ENCODE measurements at regions not wholly inside any gene's neighbourhood (a gene's known extent, or its start where the extent isn't known, plus 50 kb on each side); places are given as distances from the start of the nearest gene placed in this dataset.

- Histone ChIP-seq H3K9me2 (ENCODE audit: insufficient read depth) (no peaks in the 10 kb centered on the region), H3K9ac (ENCODE audit: low read length) (no peak overlapping the region), H3K4me2 (ENCODE audit: low read length) (no peak overlapping the region), H3K4me3 (replicated peaks in 1 of 2; ENCODE audit: low read depth in 1 of 2, low read length in 2 of 2) (no peak overlapping the region), H3K4me1 (ENCODE audit: control insufficient read depth in 1 of 2, insufficient read depth in 2 of 2, low read length in 2 of 2) (no peaks in the 10 kb centered on the region), H3K79me2 (ENCODE audit: insufficient read depth, low read length) (no peaks in the 10 kb centered on the region), H3K27ac (ENCODE audit: low read depth, low read length) (no peak overlapping the region), H2AFZ (ENCODE audit: low read depth, low read length, poor library complexity, severe bottlenecking) (no peak overlapping the region), H3K9me3 (ENCODE audit: control insufficient read depth in 1 of 2, insufficient read depth in 1 of 2, low read depth in 1 of 2, low read length in 2 of 2) (no peaks in the 10 kb centered on the region), H4K20me1 (ENCODE audit: insufficient read depth) (no peaks in the 10 kb centered on the region), H3K27me3 (ENCODE audit: insufficient read depth, low read length) (peaks cover 41% of the 10 kb centered on the region), H3K36me3 (ENCODE audit: control insufficient read depth in 1 of 2, insufficient read depth in 2 of 2, low read length in 2 of 2) (no peaks in the 10 kb centered on the region)
- BruUV-seq (replicated peaks): no TSS peak
- RAD21 ChIA-PET (ENCODE audit: low non-redundant PET in 1 of 2, low total read pairs in 2 of 2, uncharacterized antibody in 2 of 2, unreplicated experiment in 2 of 2): no interaction called here
- ATAC-seq: no peak
- intact Hi-C loops (cut with micrococcal nuclease): no loop called here
- POLR2A ChIA-PET: no interaction called here
- DNase-seq (ENCODE audit: low read depth, low spot score): no peak
- CTCF ChIA-PET: no interaction called here
- TF ChIP-seq EZH2 (IDR thresholded peaks at IDR 0.05) (no peak), CBX3 (IDR thresholded peaks at IDR 0.05; ENCODE audit: low read depth) (no peak), EZH2phosphoT487 (IDR thresholded peaks at IDR 0.05; ENCODE audit: borderline replicate concordance) (no peak), RAD21 (IDR thresholded peaks at IDR 0.05; ENCODE audit: low read depth) (no peak), CEBPB (IDR thresholded peaks at IDR 0.05; ENCODE audit: low read depth) (no peak)
These were observed 384.4 kb upstream of the POU3F1 start for GRCh38 chr1:38430949-38431348.

GRCh38 chr1:38424677-38425076 is 378.1 kb upstream of the POU3F1 start:
- Histone ChIP-seq H3K79me2 (ENCODE audit: insufficient read depth, low read length) (no peaks in the 10 kb centered on the region), H3K4me3 (replicated peaks in 1 of 2; ENCODE audit: low read depth in 1 of 2, low read length in 2 of 2) (no peak overlapping the region), H3K4me2 (ENCODE audit: low read length) (no peak overlapping the region), H3K27me3 (ENCODE audit: insufficient read depth, low read length) (peaks cover 22% of the 10 kb centered on the region; the same call in 1 of the 2 replicates), H4K20me1 (ENCODE audit: insufficient read depth) (no peaks in the 10 kb centered on the region), H3K36me3 (ENCODE audit: control insufficient read depth in 1 of 2, insufficient read depth in 2 of 2, low read length in 2 of 2) (no peaks in the 10 kb centered on the region), H2AFZ (ENCODE audit: low read depth, low read length, poor library complexity, severe bottlenecking) (no peak overlapping the region), H3K4me1 (ENCODE audit: control insufficient read depth in 1 of 2, insufficient read depth in 2 of 2, low read length in 2 of 2) (no peaks in the 10 kb centered on the region), H3K9me3 (ENCODE audit: control insufficient read depth in 1 of 2, insufficient read depth in 1 of 2, low read depth in 1 of 2, low read length in 2 of 2) (no peaks in the 10 kb centered on the region), H3K27ac (ENCODE audit: low read depth, low read length) (no peak overlapping the region), H3K9me2 (ENCODE audit: insufficient read depth) (no peaks in the 10 kb centered on the region), H3K9ac (ENCODE audit: low read length) (no peak overlapping the region)
- CTCF ChIA-PET: no interaction called here
- DNase-seq (ENCODE audit: low read depth, low spot score) (no peak), ATAC-seq (no peak)
- intact Hi-C loops (cut with micrococcal nuclease): no loop called here
- RAD21 ChIA-PET (ENCODE audit: low non-redundant PET in 1 of 2, low total read pairs in 2 of 2, uncharacterized antibody in 2 of 2, unreplicated experiment in 2 of 2): no interaction called here
- POLR2A ChIA-PET: no interaction called here
- TF ChIP-seq SIN3A (IDR thresholded peaks at IDR 0.05; ENCODE audit: low read depth): no peak
- no peak for TF ChIP-seq ZNF274 (IDR thresholded peaks at IDR 0.05; ENCODE audit: low read depth, low read length)
- TF ChIP-seq ATF3 (IDR thresholded peaks at IDR 0.05): no peak
- no peak for TF ChIP-seq SRF (IDR thresholded peaks at IDR 0.05; ENCODE audit: low read depth)
- TF ChIP-seq EZH2phosphoT487 (IDR thresholded peaks at IDR 0.05; ENCODE audit: borderline replicate concordance): no peak
- TF ChIP-seq RAD21 (IDR thresholded peaks at IDR 0.05; ENCODE audit: low read depth): no peak
- no peak for TF ChIP-seq EGR1 (IDR thresholded peaks at IDR 0.05; ENCODE audit: low read depth)
- no peak for TF ChIP-seq FOSL1 (IDR thresholded peaks at IDR 0.05; ENCODE audit: low read depth)
- no TSS peak for BruUV-seq (replicated peaks)
